SU-DHL-6 (cell line): ENCODE measurements at regions not wholly inside any gene's neighbourhood (a gene's known extent, or its start where the extent isn't known, plus 50 kb on each side); places are given as distances from the start of the nearest gene placed in this dataset.
"Not testable (repeated sequence)": the region's sequence is repeated elsewhere in the genome, so short reads cannot be mapped to it uniquely, and the experiment has no call there.

ENCODE experiments used
- CTCF ChIP-seq: fragments of 200-600 bp; sonication (generic); IDR thresholded peaks from one replicate; pipeline ENCODE4 v1.5.1; 2017; ENCODE audit warnings: antibody characterized with exemption, mild to moderate bottlenecking, low read length, moderate library complexity; ENCODE audit not compliant: insufficient read depth, poor library complexity, severe bottlenecking
- EZH2phosphoT487 ChIP-seq: fragments of 200-600 bp; sonication (generic), shearing (Covaris generic); conservative IDR thresholded peaks from 2 replicates; pipeline ENCODE4 v1.6.1; 2018; ENCODE audit warnings: mild to moderate bottlenecking, antibody characterized with exemption, low read length, moderate library complexity, mixed read lengths

- not testable (repeated sequence) for TF ChIP-seq CTCF, EZH2phosphoT487
Measured at GRCh38 chr7:49033140-49033539, 108.8 kb downstream of the CDC14C start.
